Brain microvascular endothelial cell (primary cell): ENCODE measurements at regions not wholly inside any gene's neighbourhood (a gene's known extent, or its start where the extent isn't known, plus 50 kb on each side); places are given as distances from the start of the nearest gene placed in this dataset.

Experiments
- DNase-seq: peaks from one replicate; pipeline ENCODE4 v3.0.0-alpha.2; 2020
- H3K27ac ChIP-seq: fragments of 250-450 bp; sonication (Bioruptor Pico); 2 replicates; pipeline ENCODE4 v1.5.1; 2020; ENCODE audit warnings: mild to moderate bottlenecking, moderate library complexity
- H3K27me3 ChIP-seq: fragments of 250-450 bp; sonication (Bioruptor Pico); replicated peaks from 2 replicates; pipeline ENCODE4 v1.5.1; 2020; ENCODE audit warnings: mild to moderate bottlenecking
- H3K36me3 ChIP-seq: fragments of 250-450 bp; sonication (Bioruptor Pico); replicated peaks from 2 replicates; pipeline ENCODE4 v1.5.1; 2020; ENCODE audit warnings: mild to moderate bottlenecking
- H3K4me3 ChIP-seq: 2 replicates; pipeline ENCODE4 v1.5.1; 2011; ENCODE audit warnings: low read depth, mild to moderate bottlenecking, control low read depth, low read length, moderate library complexity
- CTCF ChIP-seq: IDR thresholded peaks from 2 replicates; pipeline ENCODE4 v1.5.1; 2011; ENCODE audit warnings: low read depth, mild to moderate bottlenecking, moderate library complexity, low read length, control low read depth, inconsistent platforms; ENCODE audit errors: missing control alignments
- in situ Hi-C: cut with HindIII; loops from 2 replicates; pipeline ENCODE4 v1.10.0; 2017; ENCODE audit warnings: low sequenced_read_pairs, low pct_ligation_motif_present

- no peaks in the 10 kb centered on the region for H3K27me3 ChIP-seq
- in situ Hi-C loops: no loop called here
- no peak for TF ChIP-seq CTCF
- no peak for DNase-seq
- no peak overlapping the region for H3K4me3 ChIP-seq
- no peak overlapping the region for H3K27ac ChIP-seq
- H3K36me3 ChIP-seq: no peaks in the 10 kb centered on the region
These were observed 485.8 kb downstream of the VRK1 start for GRCh38 chr14:97283005-97283403.

- H3K36me3 ChIP-seq: no peaks in the 10 kb centered on the region
- no peak for TF ChIP-seq CTCF
- no peak overlapping the region for H3K27ac ChIP-seq
- H3K27me3 ChIP-seq: no peaks in the 10 kb centered on the region
- H3K4me3 ChIP-seq: no peak overlapping the region
- DNase-seq: no peak
- in situ Hi-C loops: no loop called here
These were observed 486.2 kb downstream of the VRK1 start for GRCh38 chr14:97283426-97283825.

- H3K36me3 ChIP-seq: no peaks in the 10 kb centered on the region
- H3K4me3 ChIP-seq: no peak overlapping the region
- H3K27me3 ChIP-seq: no peaks in the 10 kb centered on the region
- in situ Hi-C loops: no loop called here
- no peak overlapping the region for H3K27ac ChIP-seq
- no peak for TF ChIP-seq CTCF
- DNase-seq: no peak
These were observed 486.7 kb downstream of the VRK1 start for GRCh38 chr14:97283841-97284240.

- no peak for TF ChIP-seq CTCF
- H3K27ac ChIP-seq: no peak overlapping the region
- no peaks in the 10 kb centered on the region for H3K27me3 ChIP-seq
- no peaks in the 10 kb centered on the region for H3K36me3 ChIP-seq
- DNase-seq: no peak
- in situ Hi-C loops: no loop called here
- H3K4me3 ChIP-seq: no peak overlapping the region
These were observed 490.8 kb downstream of the VRK1 start for GRCh38 chr14:97287956-97288355.

GRCh38 chr14:97290065-97290464, 492.9 kb downstream of the VRK1 start:
- TF ChIP-seq CTCF: no peak
- Histone ChIP-seq H3K27me3 (no peaks in the 10 kb centered on the region), H3K27ac (no peak overlapping the region), H3K36me3 (no peaks in the 10 kb centered on the region), H3K4me3 (no peak overlapping the region)
- DNase-seq: no peak
- in situ Hi-C loops: no loop called here

GRCh38 chr14:97290977-97291376, 493.8 kb downstream of the VRK1 start:
- Histone ChIP-seq H3K27ac (no peak overlapping the region), H3K36me3 (no peaks in the 10 kb centered on the region), H3K4me3 (no peak overlapping the region), H3K27me3 (no peaks in the 10 kb centered on the region)
- in situ Hi-C loops: no loop called here
- no peak for DNase-seq
- no peak for TF ChIP-seq CTCF
